Stimulated activated memory B cell treated with anti-CD40 and anti-IgM and Interleukin-4, amounts not matched to agents 10 μg/mL and 1 μg/mL and 100 μg/mL, for 72 hours (primary cell): ENCODE measurements at regions not wholly inside any gene's neighbourhood (a gene's known extent, or its start where the extent isn't known, plus 50 kb on each side); places are given as distances from the start of the nearest gene placed in this dataset.
"Not testable (repeated sequence)": the region's sequence is repeated elsewhere in the genome, so short reads cannot be mapped to it uniquely, and the experiment has no call there.

Source experiments
- ATAC-seq: fragments of 150-1000 bp; cut with Tn5 transposase; 2 replicates; pipeline ENCODE4 v1.10.0; 2021
- H3K27ac Mint-ChIP-seq: one replicate; pipeline ENCODE4 v1.8.0; 2022; ENCODE audit warnings: mild to moderate bottlenecking, mixed read lengths
- H3K27me3 Mint-ChIP-seq: one replicate; pipeline ENCODE4 v1.8.0; 2022; ENCODE audit warnings: mixed read lengths
- H3K36me3 Mint-ChIP-seq: one replicate; pipeline ENCODE4 v1.8.0; 2022; ENCODE audit warnings: mixed read lengths
- H3K4me1 Mint-ChIP-seq: one replicate; pipeline ENCODE4 v1.8.0; 2022; ENCODE audit warnings: mixed read lengths
- H3K4me3 Mint-ChIP-seq: one replicate; pipeline ENCODE4 v1.8.0; 2022; ENCODE audit warnings: mild to moderate bottlenecking, moderate library complexity, mixed read lengths
- H3K9me3 Mint-ChIP-seq: one replicate; pipeline ENCODE4 v1.8.0; 2022; ENCODE audit warnings: mixed read lengths

DNA sequence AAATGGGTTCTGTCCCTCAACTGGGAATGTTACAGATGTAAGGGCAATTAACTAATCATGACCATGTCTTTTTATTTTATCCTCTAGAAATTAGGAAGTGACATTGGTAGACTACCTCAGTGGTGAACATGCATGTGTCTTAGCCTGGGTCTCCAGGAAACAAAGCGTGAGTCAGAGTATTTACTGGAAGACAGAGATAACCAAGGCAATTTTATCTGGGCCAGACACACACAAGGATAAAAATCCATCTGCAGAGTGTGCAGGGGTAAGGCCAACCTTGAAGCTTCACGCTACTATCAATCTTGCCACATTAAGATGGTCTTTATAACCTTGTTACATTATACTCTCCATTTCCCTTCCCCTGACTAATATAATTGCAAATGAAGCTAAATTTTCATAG is 487.5 kb downstream of the SUCLG1 start:
- ATAC-seq, result no peak
- no peaks in the 10 kb centered on the region for H3K27me3 Mint-ChIP-seq
- H3K4me1 Mint-ChIP-seq, result no peaks in the 10 kb centered on the region
- no peak overlapping the region for H3K4me3 Mint-ChIP-seq
- H3K9me3 Mint-ChIP-seq, result peaks cover 7% of the 10 kb centered on the region
- no peak overlapping the region for H3K27ac Mint-ChIP-seq
- no peaks in the 10 kb centered on the region for H3K36me3 Mint-ChIP-seq

DNA sequence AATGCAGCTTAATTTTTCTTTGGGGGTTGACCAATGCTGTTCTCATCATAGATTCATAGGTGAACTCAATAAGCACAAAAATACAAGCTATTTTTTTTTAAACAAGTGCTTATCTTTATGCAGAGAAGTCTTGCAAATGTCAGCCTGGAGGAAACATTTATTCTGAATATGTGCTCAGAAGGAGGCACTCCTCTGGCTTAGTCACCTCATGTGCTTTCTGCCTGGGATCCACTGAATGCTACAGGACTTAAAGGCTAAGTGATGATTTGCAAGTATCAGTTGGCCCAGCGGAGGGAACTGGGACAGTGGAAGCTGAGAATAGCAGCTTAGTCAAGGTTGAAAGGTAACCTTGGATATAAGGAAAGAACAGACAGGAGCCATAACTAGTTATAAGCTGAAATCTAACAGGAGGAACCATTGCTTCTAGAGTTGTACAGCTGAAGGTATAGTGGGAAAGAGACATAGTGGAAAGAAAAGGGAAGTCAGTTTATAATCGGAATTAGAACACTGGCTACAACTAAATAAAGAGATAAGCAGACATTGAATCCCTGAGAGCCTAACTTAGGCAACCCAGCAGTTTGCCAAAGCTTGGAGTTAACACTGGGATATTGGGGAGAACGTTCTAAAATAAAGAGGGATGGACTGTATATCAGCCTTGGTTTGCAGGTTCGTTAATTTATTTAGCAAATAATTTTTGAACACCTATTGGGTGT is 488.7 kb downstream of the SUCLG1 start:
- H3K36me3 Mint-ChIP-seq, result no peaks in the 10 kb centered on the region
- H3K27me3 Mint-ChIP-seq, result no peaks in the 10 kb centered on the region

DNA sequence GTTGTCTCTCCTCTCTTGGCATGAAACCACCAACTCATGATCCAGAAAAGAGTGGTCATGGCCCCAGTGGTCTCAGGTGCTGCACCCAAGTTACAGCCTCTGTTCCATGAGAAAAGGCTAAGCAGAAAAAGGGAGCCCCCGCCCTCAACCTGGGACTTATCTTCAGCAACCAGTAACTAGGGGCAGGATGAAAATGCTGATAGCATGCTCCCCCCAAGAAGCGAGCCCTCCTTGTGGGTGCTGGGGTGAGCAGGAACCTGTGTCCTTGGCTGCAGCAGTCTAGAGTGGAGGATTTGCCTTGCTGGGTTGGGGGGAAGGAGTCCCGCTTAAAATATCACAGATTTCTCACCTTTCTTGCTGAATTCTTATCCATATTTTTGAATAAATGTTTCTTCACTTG is 490.0 kb downstream of the SUCLG1 start:
- no peak for ATAC-seq
- Mint-ChIP-seq H3K36me3 (no peaks in the 10 kb centered on the region), H3K27me3 (no peaks in the 10 kb centered on the region), H3K9me3 (peaks cover 3% of the 10 kb centered on the region), H3K27ac (no peak overlapping the region), H3K4me1 (no peaks in the 10 kb centered on the region), H3K4me3 (no peak overlapping the region)

More for the DNA sequence above, 488.7 kb downstream of the SUCLG1 start:
- H3K27ac Mint-ChIP-seq, result no peak overlapping the region
- H3K4me1 Mint-ChIP-seq, result no peaks in the 10 kb centered on the region
- peaks cover 3% of the 10 kb centered on the region for H3K9me3 Mint-ChIP-seq
- H3K4me3 Mint-ChIP-seq, result no peak overlapping the region
- ATAC-seq, result no peak

DNA sequence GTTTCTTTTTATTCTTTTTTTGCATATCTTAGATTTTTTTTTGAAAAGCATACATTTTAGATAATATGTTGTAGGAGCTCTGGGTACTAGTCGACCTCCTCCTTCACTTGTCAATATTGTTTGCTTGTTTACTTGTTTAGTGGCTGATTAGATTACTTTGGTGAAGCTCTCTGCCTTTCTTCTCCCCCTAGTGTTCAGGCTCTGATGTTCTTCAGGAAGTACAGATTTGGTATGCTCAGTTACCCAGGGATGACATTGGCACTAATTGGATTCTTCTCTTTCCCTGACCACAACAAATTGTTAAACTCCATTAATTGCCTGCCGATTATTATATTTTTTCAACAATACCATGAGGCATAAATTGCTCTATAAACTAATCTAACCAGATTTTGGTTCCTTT is 491.2 kb downstream of the SUCLG1 start:
- H3K9me3 Mint-ChIP-seq, result peaks cover 3% of the 10 kb centered on the region
- no peaks in the 10 kb centered on the region for H3K36me3 Mint-ChIP-seq
- no peak for ATAC-seq
- H3K4me1 Mint-ChIP-seq, result no peaks in the 10 kb centered on the region
- no peaks in the 10 kb centered on the region for H3K27me3 Mint-ChIP-seq
- no peak overlapping the region for H3K27ac Mint-ChIP-seq
- no peak overlapping the region for H3K4me3 Mint-ChIP-seq

DNA sequence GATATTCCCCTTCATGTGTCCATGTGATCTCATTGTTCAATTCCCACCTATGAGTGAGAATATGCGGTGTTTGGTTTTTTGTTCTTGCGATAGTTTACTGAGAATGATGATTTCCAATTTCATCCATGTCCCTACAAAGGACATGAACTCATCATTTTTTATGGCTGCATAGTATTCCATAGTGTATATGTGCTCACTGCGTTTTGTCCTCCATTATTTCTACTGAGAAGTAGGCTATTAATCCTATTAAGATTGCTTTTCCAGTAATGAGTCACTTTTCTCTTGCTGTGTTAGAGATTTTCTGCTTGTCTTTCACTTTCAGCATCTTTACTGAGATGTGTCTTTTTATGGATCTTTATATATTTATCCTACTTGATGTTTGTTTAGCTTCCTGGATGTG is 492.1 kb downstream of the SUCLG1 start:
- H3K4me1 Mint-ChIP-seq, H3K4me3 Mint-ChIP-seq, H3K27me3 Mint-ChIP-seq, H3K27ac Mint-ChIP-seq, ATAC-seq, H3K36me3 Mint-ChIP-seq, H3K9me3 Mint-ChIP-seq: not testable (repeated sequence)

DNA sequence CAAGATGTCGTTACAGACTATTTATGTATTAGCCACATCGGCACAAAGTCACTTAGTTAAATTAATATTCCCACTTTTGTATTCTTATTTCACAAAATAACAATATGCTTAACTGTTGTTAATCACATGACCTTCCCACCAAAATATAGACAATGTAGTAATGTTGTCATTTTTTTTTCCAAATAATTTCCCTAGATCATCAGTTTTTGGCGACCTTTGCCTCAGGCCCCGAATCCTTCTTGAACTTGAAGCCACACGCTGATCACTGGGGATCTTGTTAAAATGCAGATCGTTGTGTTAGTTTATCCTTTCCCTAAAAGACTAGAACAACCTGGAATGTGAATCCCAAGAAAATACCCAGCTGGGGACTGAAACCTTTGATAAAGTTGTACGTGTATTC is 497.6 kb downstream of the SUCLG1 start:
- no peaks in the 10 kb centered on the region for H3K27me3 Mint-ChIP-seq
- ATAC-seq, result no peak
- H3K27ac Mint-ChIP-seq, result no peak overlapping the region
- no peak overlapping the region for H3K4me3 Mint-ChIP-seq
- no peaks in the 10 kb centered on the region for H3K4me1 Mint-ChIP-seq
- no peaks in the 10 kb centered on the region for H3K36me3 Mint-ChIP-seq
- H3K9me3 Mint-ChIP-seq, result no peaks in the 10 kb centered on the region

DNA sequence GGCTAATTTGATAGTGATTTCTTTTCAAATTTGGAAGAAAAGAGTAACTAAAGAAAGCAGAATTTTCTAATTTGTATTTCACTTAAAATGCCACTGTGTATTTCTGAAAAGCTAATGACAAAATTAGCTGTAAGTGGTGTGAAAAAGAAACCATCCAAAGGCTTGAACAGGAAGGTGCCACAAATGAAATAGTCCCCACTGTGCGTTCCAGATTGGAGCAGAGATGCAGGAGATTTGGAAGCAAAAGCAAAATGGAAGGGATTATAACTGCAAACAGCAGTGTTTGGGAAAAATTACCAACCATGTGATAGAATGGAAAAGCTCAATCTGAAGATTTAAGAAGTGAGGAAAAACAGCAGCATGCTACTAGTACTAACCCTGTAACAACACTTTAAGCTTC is 498.7 kb downstream of the SUCLG1 start:
- no peak overlapping the region for H3K27ac Mint-ChIP-seq
- peaks cover 6% of the 10 kb centered on the region for H3K9me3 Mint-ChIP-seq
- no peaks in the 10 kb centered on the region for H3K27me3 Mint-ChIP-seq
- no peak for ATAC-seq
- H3K4me1 Mint-ChIP-seq, result no peaks in the 10 kb centered on the region
- H3K36me3 Mint-ChIP-seq, result no peaks in the 10 kb centered on the region
- no peak overlapping the region for H3K4me3 Mint-ChIP-seq

DNA sequence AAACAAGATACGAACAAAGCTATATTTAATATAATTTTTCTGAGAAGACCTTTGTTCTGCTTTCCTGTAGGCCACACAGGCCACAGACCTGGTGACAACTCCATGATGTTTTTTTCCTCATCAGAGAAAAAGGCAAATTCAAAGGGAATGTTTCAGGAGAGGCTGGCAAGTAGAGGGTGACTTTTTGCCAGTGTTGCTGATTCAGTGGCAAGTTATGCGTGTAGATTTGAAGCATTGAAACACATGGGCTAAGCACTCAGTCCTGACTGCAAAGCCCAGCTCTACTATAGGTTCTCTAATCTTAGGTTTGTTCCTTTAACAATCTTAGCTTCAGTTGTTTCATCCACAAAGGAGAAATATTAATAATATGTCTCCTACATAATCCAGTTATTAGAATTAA is 499.8 kb downstream of the SUCLG1 start:
- peaks cover 6% of the 10 kb centered on the region for H3K9me3 Mint-ChIP-seq
- H3K27ac Mint-ChIP-seq, result no peak overlapping the region
- no peaks in the 10 kb centered on the region for H3K27me3 Mint-ChIP-seq
- no peak for ATAC-seq
- no peaks in the 10 kb centered on the region for H3K4me1 Mint-ChIP-seq
- no peaks in the 10 kb centered on the region for H3K36me3 Mint-ChIP-seq
- no peak overlapping the region for H3K4me3 Mint-ChIP-seq

DNA sequence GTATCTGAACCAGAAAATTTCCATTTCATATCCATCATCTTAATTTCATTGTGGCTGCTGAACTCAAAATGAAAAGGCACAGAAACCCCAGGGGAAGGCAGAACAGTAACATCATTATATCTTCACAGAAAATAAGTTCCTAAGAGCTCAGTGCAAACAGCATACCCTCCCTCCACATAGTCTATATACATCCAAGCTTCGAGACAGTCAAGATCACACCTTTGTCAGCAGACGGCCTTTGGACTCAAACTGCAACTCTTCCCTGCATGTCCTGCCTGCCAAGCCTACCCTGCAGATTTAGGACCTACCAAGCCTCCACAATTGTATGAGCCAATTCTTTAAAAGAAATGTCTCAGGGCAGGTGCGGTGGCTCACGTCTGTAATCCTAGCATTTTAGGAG is 502.1 kb downstream of the SUCLG1 start:
- no peak for ATAC-seq
- H3K9me3 Mint-ChIP-seq, result peaks cover 6% of the 10 kb centered on the region

DNA sequence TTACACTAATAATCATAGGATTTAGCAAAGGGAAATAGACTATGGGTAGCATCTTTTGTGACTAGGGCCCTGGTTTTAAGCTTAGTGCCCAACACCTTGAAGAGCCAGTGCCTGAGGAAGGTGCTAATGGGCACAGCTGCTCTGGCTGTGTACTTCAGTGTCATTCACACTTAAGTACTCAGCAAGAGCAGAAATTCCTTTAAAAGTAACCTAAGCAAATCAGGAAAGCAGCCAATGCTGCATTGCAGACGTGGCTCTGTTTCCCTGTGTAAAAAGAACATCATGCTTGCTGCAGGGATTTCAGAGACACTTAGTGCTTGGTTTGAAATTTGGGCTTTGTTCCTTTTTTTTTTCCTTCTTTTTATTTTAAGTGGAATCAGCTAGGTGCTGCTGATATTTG is 505.4 kb downstream of the SUCLG1 start:
- no peaks in the 10 kb centered on the region for H3K36me3 Mint-ChIP-seq

More for the DNA sequence above, 502.1 kb downstream of the SUCLG1 start:
- Mint-ChIP-seq H3K4me3 (no peak overlapping the region), H3K4me1 (no peaks in the 10 kb centered on the region), H3K27ac (no peak overlapping the region), H3K27me3 (no peaks in the 10 kb centered on the region), H3K36me3 (no peaks in the 10 kb centered on the region)

DNA sequence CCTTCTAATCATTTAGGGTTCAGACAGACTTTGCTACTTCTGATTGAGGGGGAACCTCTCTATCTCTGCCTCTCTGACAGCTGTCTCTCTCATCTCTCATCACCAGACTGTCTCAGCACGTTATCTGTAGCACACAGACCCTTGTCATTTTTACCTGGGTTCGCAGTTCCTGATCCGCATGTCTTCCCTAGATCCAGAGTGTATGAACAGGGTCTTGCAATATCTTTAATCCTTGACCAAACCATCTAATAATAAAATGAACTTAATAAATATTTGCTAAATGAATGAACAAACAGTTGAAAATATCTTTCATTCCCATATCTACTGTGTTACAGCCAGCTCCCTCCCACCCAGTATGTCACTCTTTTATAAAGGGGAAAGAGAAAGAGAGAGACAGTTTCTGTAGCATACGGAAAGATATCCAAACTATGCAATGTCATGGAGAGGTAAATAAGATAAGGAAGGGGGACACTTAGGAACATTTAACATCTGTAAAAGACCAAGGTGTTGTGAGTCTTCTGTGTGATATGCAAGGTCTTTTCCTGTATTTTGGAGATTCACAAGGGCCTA is 507.6 kb downstream of the SUCLG1 start:
- no peak overlapping the region for H3K4me3 Mint-ChIP-seq
- no peak overlapping the region for H3K27ac Mint-ChIP-seq
- no peaks in the 10 kb centered on the region for H3K4me1 Mint-ChIP-seq
- peaks cover 6% of the 10 kb centered on the region for H3K9me3 Mint-ChIP-seq
- H3K36me3 Mint-ChIP-seq, result no peaks in the 10 kb centered on the region
- no peaks in the 10 kb centered on the region for H3K27me3 Mint-ChIP-seq
- ATAC-seq, result no peak

More for the DNA sequence above, 505.4 kb downstream of the SUCLG1 start:
- Mint-ChIP-seq H3K4me1 (no peaks in the 10 kb centered on the region), H3K27me3 (no peaks in the 10 kb centered on the region), H3K27ac (no peak overlapping the region), H3K4me3 (no peak overlapping the region), H3K9me3 (peaks cover 6% of the 10 kb centered on the region)
- no peak for ATAC-seq

DNA sequence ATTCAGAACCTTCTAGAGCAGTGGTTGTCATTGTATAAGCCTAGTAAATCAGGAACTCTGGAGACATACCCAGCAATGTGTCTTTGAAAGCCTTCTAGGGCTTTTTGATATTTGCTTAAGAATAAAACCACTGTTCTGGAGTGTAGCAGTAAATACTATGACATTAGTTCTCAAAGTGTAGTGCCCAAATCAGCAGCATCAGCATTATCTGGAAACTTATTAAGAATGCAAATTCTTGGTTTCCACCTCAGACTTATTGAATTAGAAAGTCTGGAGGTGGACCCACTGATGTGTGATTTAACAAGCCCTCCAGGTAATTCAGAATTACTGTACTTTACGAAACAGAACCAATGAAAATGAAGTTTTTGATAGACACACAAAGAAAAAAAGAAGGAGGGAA is 509.7 kb downstream of the SUCLG1 start:
- no peak for ATAC-seq
- Mint-ChIP-seq H3K4me1 (no peaks in the 10 kb centered on the region), H3K9me3 (no peaks in the 10 kb centered on the region), H3K36me3 (no peaks in the 10 kb centered on the region), H3K27ac (no peak overlapping the region), H3K4me3 (no peak overlapping the region), H3K27me3 (no peaks in the 10 kb centered on the region)

DNA sequence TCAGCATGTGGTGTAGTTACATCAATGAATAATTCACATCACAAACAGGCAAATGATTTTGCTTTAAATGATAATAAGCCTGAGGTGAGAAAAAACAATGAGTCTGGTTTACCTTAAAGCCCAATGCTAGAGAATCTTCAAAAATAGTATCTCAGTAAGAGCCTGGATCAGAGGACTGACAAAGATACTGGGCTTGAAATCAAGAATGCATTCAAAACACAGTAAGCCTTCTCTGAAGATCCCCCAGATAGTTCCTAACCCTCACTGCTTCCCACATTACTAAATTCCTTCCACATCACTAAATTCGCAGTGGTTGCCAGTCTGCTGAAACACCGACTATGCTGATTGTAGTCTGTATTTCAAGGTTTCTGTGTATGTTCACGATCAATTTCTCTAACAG is 514.9 kb downstream of the SUCLG1 start:
- no peak for ATAC-seq
- H3K36me3 Mint-ChIP-seq, result no peaks in the 10 kb centered on the region
- H3K27me3 Mint-ChIP-seq, result no peaks in the 10 kb centered on the region
- no peak overlapping the region for H3K27ac Mint-ChIP-seq
- H3K4me3 Mint-ChIP-seq, result no peak overlapping the region
- H3K9me3 Mint-ChIP-seq, result no peaks in the 10 kb centered on the region
- no peaks in the 10 kb centered on the region for H3K4me1 Mint-ChIP-seq

DNA sequence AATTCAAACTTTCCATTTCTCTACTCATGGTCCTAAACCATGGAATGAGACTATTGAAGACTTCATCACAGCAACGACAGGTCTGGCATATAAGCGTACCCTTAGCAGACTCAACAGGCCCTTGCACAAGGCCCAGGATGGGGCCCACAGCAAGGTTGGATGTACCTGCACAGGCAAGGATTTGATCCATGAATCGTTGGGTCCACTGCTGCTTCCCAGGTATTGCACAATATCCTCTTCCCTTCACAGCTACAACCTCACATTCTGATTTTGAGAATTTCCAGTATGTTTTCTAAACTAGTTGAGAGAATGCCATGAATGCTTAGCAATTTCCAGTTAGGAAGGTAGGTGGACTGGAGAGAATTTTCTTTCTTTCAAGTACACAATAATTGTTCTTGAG is 515.8 kb downstream of the SUCLG1 start:
- no peaks in the 10 kb centered on the region for H3K27me3 Mint-ChIP-seq
- H3K9me3 Mint-ChIP-seq, result no peaks in the 10 kb centered on the region
- ATAC-seq, result no peak
- H3K4me1 Mint-ChIP-seq, result no peaks in the 10 kb centered on the region
- H3K36me3 Mint-ChIP-seq, result no peaks in the 10 kb centered on the region
- no peak overlapping the region for H3K27ac Mint-ChIP-seq
- no peak overlapping the region for H3K4me3 Mint-ChIP-seq

DNA sequence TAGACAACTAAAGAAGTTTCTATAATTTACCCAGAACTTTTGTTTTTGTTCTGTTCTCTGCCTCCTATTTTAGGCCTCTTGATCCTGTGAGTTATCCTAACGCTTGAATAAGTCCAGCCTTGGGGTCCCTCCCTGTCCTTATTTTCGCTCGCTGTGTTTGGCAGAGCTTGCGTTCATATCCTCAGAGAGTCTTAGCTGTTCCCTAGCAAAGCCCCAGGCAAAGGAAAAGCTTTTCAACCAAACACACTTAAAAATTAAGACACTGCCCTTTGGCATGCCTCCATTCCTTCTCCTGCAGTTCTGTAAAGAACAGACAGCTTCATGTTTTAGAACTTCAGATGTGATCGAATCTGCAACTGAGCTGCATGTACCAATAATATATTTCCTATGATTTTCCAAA is 517.2 kb downstream of the SUCLG1 start:
- ATAC-seq, result no peak
- Mint-ChIP-seq H3K36me3 (no peaks in the 10 kb centered on the region), H3K4me3 (no peak overlapping the region), H3K27ac (no peak overlapping the region), H3K27me3 (no peaks in the 10 kb centered on the region), H3K4me1 (no peaks in the 10 kb centered on the region), H3K9me3 (no peaks in the 10 kb centered on the region)

DNA sequence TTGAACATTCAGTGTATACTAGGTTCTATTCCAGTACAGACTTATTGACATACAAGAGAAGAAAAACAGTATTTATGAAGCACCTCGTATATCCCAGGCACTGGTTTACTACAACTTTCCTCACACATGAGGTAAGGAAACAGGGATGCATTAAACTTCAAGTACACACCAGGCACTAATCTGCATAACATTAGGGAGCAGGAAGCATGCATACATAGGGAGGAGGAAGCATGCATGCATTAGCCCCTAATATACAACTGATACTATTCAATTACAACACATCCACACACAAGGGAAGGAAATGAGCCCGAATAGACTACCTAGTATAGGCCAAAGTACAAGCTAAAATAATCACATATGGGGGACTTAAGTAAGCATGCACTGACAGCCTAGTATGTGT is 525.3 kb downstream of the SUCLG1 start:
- no peaks in the 10 kb centered on the region for H3K36me3 Mint-ChIP-seq
- no peak overlapping the region for H3K27ac Mint-ChIP-seq
- H3K9me3 Mint-ChIP-seq, result no peaks in the 10 kb centered on the region
- H3K4me3 Mint-ChIP-seq, result no peak overlapping the region
- H3K27me3 Mint-ChIP-seq, result no peaks in the 10 kb centered on the region
- H3K4me1 Mint-ChIP-seq, result no peaks in the 10 kb centered on the region
- no peak for ATAC-seq
